Endothelial cell of umbilical vein (primary cell): ENCODE measurements at regions not wholly inside any gene's neighbourhood (a gene's known extent, or its start where the extent isn't known, plus 50 kb on each side); places are given as distances from the start of the nearest gene placed in this dataset.
"Not testable (repeated sequence)": the region's sequence is repeated elsewhere in the genome, so short reads cannot be mapped to it uniquely, and the experiment has no call there.

Experiments used
- EZH2 ChIP-seq: IDR thresholded peaks from 2 replicates; pipeline ENCODE4 v1.6.1; 2012; ENCODE audit warnings: borderline replicate concordance, low read depth, mild to moderate bottlenecking, moderate library complexity, low read length, inconsistent platforms; ENCODE audit not compliant: severe bottlenecking
- FOS ChIP-seq: IDR thresholded peaks from 2 replicates; pipeline ENCODE4 v1.6.1; 2011; ENCODE audit warnings: mild to moderate bottlenecking, low read length, moderate library complexity, borderline replicate concordance; ENCODE audit not compliant: insufficient read depth
- GATA2 ChIP-seq: IDR thresholded peaks from 2 replicates; pipeline ENCODE4 v1.7.0; 2011; ENCODE audit warnings: low read depth, mild to moderate bottlenecking, moderate library complexity, mixed read lengths, low read length; ENCODE audit not compliant: insufficient read length, insufficient read depth
- JUN ChIP-seq: IDR thresholded peaks from 2 replicates; pipeline ENCODE4 v1.6.1; 2011; ENCODE audit warnings: borderline replicate concordance, low read depth; ENCODE audit not compliant: insufficient read length, insufficient read depth
- MYC ChIP-seq: IDR thresholded peaks from one replicate; pipeline ENCODE4 v1.6.1; 2011; ENCODE audit warnings: mild to moderate bottlenecking, low read depth, low read length
- POLR2A ChIP-seq: IDR thresholded peaks from 2 replicates; pipeline ENCODE4 v1.6.1; 2012; ENCODE audit warnings: low read depth, mild to moderate bottlenecking, control low read depth, low read length
- POLR2AphosphoS5 ChIP-seq: IDR thresholded peaks from 2 replicates; pipeline ENCODE4 v1.6.1; 2012; ENCODE audit warnings: low read depth, mild to moderate bottlenecking, control low read depth, low read length, moderate library complexity; ENCODE audit not compliant: insufficient read depth
- TF ChIP-seq, protein P1 (sequence below): IDR thresholded peaks from 2 replicates; pipeline ENCODE4 v1.6.1; 2011; ENCODE audit not compliant: insufficient read depth, insufficient read length
- TF ChIP-seq, protein P2 (sequence below), 2 donors: IDR thresholded peaks; 1 replicate in 1 of 2; 2 replicates in 1 of 2; pipeline ENCODE4 v1.5.1; 2011; ENCODE audit warnings: low read length in 2 of 2, mild to moderate bottlenecking in 2 of 2, moderate library complexity in 2 of 2, control low read depth in 1 of 2, inconsistent platforms in 1 of 2, low read depth in 1 of 2; ENCODE audit not compliant: insufficient read depth in 1 of 2; ENCODE audit errors: extremely low read depth in 1 of 2

DNA sequence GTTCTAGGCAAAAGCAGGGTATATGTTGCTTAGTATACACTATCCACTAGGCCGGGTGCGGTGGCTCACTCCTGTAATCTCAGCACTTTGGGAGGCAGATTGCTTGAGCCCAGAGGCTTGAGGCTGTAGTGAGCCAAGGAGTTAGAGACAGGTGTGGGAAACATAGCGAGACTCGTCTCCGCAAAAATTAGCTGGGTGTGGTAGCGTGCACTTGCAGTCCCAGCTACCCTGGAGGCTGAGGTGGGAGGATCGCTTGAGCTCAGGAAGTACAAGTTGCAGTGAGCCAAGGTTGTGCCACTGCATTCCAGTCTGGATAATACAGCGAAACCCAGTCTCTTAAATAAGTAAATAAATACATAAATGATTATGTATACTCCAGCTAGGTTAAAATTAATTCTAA is 245.3 kb downstream of the GOLGA6L6 start:
- TF ChIP-seq POLR2AphosphoS5, POLR2A, EZH2, GATA2, MYC, JUN, FOS: not testable (repeated sequence)
- TF ChIP-seq, protein P1, sequence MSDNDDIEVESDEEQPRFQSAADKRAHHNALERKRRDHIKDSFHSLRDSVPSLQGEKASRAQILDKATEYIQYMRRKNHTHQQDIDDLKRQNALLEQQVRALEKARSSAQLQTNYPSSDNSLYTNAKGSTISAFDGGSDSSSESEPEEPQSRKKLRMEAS: not testable (repeated sequence)
- TF ChIP-seq, protein P2, sequence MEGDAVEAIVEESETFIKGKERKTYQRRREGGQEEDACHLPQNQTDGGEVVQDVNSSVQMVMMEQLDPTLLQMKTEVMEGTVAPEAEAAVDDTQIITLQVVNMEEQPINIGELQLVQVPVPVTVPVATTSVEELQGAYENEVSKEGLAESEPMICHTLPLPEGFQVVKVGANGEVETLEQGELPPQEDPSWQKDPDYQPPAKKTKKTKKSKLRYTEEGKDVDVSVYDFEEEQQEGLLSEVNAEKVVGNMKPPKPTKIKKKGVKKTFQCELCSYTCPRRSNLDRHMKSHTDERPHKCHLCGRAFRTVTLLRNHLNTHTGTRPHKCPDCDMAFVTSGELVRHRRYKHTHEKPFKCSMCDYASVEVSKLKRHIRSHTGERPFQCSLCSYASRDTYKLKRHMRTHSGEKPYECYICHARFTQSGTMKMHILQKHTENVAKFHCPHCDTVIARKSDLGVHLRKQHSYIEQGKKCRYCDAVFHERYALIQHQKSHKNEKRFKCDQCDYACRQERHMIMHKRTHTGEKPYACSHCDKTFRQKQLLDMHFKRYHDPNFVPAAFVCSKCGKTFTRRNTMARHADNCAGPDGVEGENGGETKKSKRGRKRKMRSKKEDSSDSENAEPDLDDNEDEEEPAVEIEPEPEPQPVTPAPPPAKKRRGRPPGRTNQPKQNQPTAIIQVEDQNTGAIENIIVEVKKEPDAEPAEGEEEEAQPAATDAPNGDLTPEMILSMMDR (IDR thresholded peaks at IDR 0.05; ENCODE audit: extremely low read depth in 1 of 2, insufficient read depth in 1 of 2, low read depth in 1 of 2, low read length in 2 of 2): not testable (repeated sequence)
